ENCODE measurements at regions not wholly inside any gene's neighbourhood (a gene's known extent, or its start where the extent isn't known, plus 50 kb on each side); places are given as distances from the start of the nearest gene placed in this dataset.

- TF ChIP-seq CTCF (IDR thresholded peaks at IDR 0.05; ENCODE audit: insufficient read depth, low read length) (no peak), SPI1 (IDR thresholded peaks at IDR 0.05; ENCODE audit: borderline replicate concordance, low read depth) (no peak), POLR2AphosphoS5 (IDR thresholded peaks at IDR 0.05; ENCODE audit: low read depth) (no peak)
- TF ChIP-seq, protein P1, sequence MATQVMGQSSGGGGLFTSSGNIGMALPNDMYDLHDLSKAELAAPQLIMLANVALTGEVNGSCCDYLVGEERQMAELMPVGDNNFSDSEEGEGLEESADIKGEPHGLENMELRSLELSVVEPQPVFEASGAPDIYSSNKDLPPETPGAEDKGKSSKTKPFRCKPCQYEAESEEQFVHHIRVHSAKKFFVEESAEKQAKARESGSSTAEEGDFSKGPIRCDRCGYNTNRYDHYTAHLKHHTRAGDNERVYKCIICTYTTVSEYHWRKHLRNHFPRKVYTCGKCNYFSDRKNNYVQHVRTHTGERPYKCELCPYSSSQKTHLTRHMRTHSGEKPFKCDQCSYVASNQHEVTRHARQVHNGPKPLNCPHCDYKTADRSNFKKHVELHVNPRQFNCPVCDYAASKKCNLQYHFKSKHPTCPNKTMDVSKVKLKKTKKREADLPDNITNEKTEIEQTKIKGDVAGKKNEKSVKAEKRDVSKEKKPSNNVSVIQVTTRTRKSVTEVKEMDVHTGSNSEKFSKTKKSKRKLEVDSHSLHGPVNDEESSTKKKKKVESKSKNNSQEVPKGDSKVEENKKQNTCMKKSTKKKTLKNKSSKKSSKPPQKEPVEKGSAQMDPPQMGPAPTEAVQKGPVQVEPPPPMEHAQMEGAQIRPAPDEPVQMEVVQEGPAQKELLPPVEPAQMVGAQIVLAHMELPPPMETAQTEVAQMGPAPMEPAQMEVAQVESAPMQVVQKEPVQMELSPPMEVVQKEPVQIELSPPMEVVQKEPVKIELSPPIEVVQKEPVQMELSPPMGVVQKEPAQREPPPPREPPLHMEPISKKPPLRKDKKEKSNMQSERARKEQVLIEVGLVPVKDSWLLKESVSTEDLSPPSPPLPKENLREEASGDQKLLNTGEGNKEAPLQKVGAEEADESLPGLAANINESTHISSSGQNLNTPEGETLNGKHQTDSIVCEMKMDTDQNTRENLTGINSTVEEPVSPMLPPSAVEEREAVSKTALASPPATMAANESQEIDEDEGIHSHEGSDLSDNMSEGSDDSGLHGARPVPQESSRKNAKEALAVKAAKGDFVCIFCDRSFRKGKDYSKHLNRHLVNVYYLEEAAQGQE (IDR thresholded peaks at IDR 0.05; ENCODE audit: insufficient replicate concordance, low read depth) = no peak
Measured at GRCh38 chr4:1506956-1507721, 100.9 kb upstream of the NKX1-1 start.
